Sigmoid colon (tissue), 6 donors: ENCODE measurements at regions not wholly inside any gene's neighbourhood (a gene's known extent, or its start where the extent isn't known, plus 50 kb on each side); places are given as distances from the start of the nearest gene placed in this dataset.

Source experiments
- DNase-seq: peaks from one replicate; pipeline ENCODE4 v3.0.0-alpha.2; 2019
- H3K27ac ChIP-seq, 4 donors: fragments of 200-600 bp; sonication (generic); one replicate each; pipeline ENCODE4 v1.5.1; 2016 to 2019; ENCODE audit warnings: mild to moderate bottlenecking in 1 of 4
- H3K27me3 ChIP-seq, 3 donors: fragments of 200-600 bp; sonication (generic); one replicate each; pipeline ENCODE4 v1.5.1; 2019; ENCODE audit warnings: mild to moderate bottlenecking in 1 of 3
- H3K36me3 ChIP-seq, 4 donors: fragments of 200-600 bp; sonication (generic); one replicate each; pipeline ENCODE4 v1.5.1; 2016 to 2019
- H3K4me1 ChIP-seq, 4 donors: fragments of 200-600 bp; sonication (generic); one replicate each; pipeline ENCODE4 v1.5.1; 2017 to 2019
- H3K4me3 ChIP-seq, 4 donors: fragments of 200-600 bp; sonication (generic); one replicate each; pipeline ENCODE4 v1.5.1; 2017 to 2019; ENCODE audit warnings: mild to moderate bottlenecking in 2 of 4, moderate library complexity in 1 of 4
- H3K9me3 ChIP-seq, 4 donors: fragments of 200-600 bp in 3 of 4; sonication (generic) in 3 of 4; one replicate each; pipeline versions ENCODE4 v1.5.1 to v1.6.1; 2013 to 2019
- EP300 ChIP-seq, 4 donors: sonication (generic); formaldehyde crosslinking; IDR thresholded peaks; one replicate each; pipeline ENCODE4 v1.6.1; 2017; ENCODE audit warnings: antibody characterized with exemption in 4 of 4
- POLR2A ChIP-seq, 2 donors: fragments of 450-650 bp; IDR thresholded peaks; one replicate each; pipeline ENCODE4 v1.6.1; 2016; ENCODE audit warnings: antibody characterized with exemption in 2 of 2, mild to moderate bottlenecking in 2 of 2, moderate library complexity in 2 of 2
- POLR2AphosphoS5 ChIP-seq, 4 donors: sonication (generic); formaldehyde crosslinking; IDR thresholded peaks; one replicate each; pipeline ENCODE4 v1.6.1; 2017; ENCODE audit warnings: antibody characterized with exemption in 4 of 4
- WGBS, 2 donors: extraction: QIAGEN DNeasy Blood & Tissue Kit; methylation state at CpG; one replicate each; pipeline ENCODE4 v1.1.7; 2013; 5-methylcytosine and 5-hydroxymethylcytosine counted together
- intact Hi-C: fragments of 100-400 bp; cut with DNase I; formaldehyde crosslinking; loops from one replicate; pipeline ENCODE4 v1.15.1; 2023
- TF ChIP-seq, protein P1 (sequence below), 4 experiments: fragments of 450-650 bp in 3 of 4; fragments of 200-600 bp in 1 of 4; IDR thresholded peaks; one replicate each; pipeline ENCODE4 v1.5.1; 2016 to 2019; ENCODE audit warnings: antibody characterized with exemption in 4 of 4, mild to moderate bottlenecking in 3 of 4, moderate library complexity in 2 of 4
- donor health status: healthy with polysubstance abuse.
- donor health status: healthy.

GRCh38 chr2:150369862-150370261 lies 117.6 kb downstream of the RND3 start:
- no peaks in the 10 kb centered on the region for H3K4me1 ChIP-seq
- H3K27me3 ChIP-seq, result no peaks in the 10 kb centered on the region
- TF ChIP-seq, protein P1, sequence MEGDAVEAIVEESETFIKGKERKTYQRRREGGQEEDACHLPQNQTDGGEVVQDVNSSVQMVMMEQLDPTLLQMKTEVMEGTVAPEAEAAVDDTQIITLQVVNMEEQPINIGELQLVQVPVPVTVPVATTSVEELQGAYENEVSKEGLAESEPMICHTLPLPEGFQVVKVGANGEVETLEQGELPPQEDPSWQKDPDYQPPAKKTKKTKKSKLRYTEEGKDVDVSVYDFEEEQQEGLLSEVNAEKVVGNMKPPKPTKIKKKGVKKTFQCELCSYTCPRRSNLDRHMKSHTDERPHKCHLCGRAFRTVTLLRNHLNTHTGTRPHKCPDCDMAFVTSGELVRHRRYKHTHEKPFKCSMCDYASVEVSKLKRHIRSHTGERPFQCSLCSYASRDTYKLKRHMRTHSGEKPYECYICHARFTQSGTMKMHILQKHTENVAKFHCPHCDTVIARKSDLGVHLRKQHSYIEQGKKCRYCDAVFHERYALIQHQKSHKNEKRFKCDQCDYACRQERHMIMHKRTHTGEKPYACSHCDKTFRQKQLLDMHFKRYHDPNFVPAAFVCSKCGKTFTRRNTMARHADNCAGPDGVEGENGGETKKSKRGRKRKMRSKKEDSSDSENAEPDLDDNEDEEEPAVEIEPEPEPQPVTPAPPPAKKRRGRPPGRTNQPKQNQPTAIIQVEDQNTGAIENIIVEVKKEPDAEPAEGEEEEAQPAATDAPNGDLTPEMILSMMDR (IDR thresholded peaks at IDR 0.05), result no peak
- TF ChIP-seq EP300 (IDR thresholded peaks at IDR 0.05) (no peak), POLR2AphosphoS5 (IDR thresholded peaks at IDR 0.05) (no peak)
- H3K27ac ChIP-seq, result no peak overlapping the region
- no peaks in the 10 kb centered on the region for H3K36me3 ChIP-seq
- no peak overlapping the region for H3K4me3 ChIP-seq
- DNase-seq, result no peak
- WGBS, 2 donors, result 94 to 96% methylated on average over 9 of the region's 9 CpGs
- intact Hi-C loops, result no loop called here
- no peaks in the 10 kb centered on the region for H3K9me3 ChIP-seq

DNA sequence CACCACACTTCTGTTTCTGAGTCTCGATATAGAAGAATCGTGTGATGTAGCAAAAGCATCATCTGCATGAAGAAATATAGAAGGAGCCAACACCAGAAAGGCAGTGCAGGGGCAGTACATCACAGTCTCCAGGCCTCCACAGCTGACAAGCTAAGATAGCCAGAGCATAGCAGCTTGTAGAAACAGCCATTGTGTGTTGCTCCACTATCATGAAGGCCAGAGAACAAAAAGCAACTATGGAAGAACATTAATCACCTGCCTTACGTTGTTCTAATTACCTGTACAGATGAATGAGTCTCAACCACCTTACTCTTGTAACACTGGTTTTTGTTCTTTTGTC lies 129.0 kb downstream of the RND3 start:
- WGBS, 2 donors, result 81 to 93% methylated on average over 3 of the region's 3 CpGs
- DNase-seq, result no peak
- no peaks in the 10 kb centered on the region for H3K4me1 ChIP-seq
- no peak for TF ChIP-seq POLR2AphosphoS5 (IDR thresholded peaks at IDR 0.05)
- TF ChIP-seq, protein P1 (IDR thresholded peaks at IDR 0.05), result no peak
- TF ChIP-seq POLR2A (IDR thresholded peaks at IDR 0.05), result no peak
- TF ChIP-seq EP300 (IDR thresholded peaks at IDR 0.05), result no peak
- H3K4me3 ChIP-seq, result no peak overlapping the region
- H3K27ac ChIP-seq, result no peak overlapping the region
- intact Hi-C loops, result no loop called here
- H3K36me3 ChIP-seq, result no peaks in the 10 kb centered on the region
- no peaks in the 10 kb centered on the region for H3K9me3 ChIP-seq
- H3K27me3 ChIP-seq, result no peaks in the 10 kb centered on the region

GRCh38 chr2:150357770-150358467 lies 129.5 kb downstream of the RND3 start:
- Histone ChIP-seq H3K36me3 (no peaks in the 10 kb centered on the region), H3K27me3 (no peaks in the 10 kb centered on the region), H3K4me1 (no peaks in the 10 kb centered on the region), H3K4me3 (no peak overlapping the region), H3K9me3 (no peaks in the 10 kb centered on the region), H3K27ac (no peak overlapping the region)
- DNase-seq, result no peak
- WGBS, 2 donors, result 78 to 81% methylated on average over 2 of the region's 2 CpGs
- TF ChIP-seq POLR2A (IDR thresholded peaks at IDR 0.05) (no peak), EP300 (IDR thresholded peaks at IDR 0.05) (no peak), POLR2AphosphoS5 (IDR thresholded peaks at IDR 0.05) (no peak)
- TF ChIP-seq, protein P1 (IDR thresholded peaks at IDR 0.05), result no peak
- intact Hi-C loops, result no loop called here

DNA sequence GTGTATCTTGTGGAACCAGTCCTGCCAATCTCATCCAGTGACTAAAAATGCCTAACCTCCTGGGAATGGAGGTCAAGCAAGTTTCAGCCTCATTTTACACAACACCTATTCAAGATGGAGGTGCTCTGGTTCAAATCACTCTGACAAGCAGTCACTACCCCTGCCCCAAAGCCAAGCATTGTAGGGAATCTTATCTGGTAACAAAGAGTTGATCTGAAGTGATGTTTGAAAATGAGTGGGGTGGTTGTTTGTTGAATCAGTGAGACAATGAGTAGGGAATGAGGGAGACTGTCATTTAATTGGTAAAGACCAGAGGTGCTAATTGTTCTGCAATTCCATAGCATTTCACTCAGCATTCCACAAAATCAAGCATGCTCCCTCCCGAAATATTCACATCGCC lies 132.0 kb downstream of the RND3 start:
- H3K9me3 ChIP-seq, result no peaks in the 10 kb centered on the region
- no peaks in the 10 kb centered on the region for H3K27me3 ChIP-seq
- WGBS, 2 donors, result 90 to 99% methylated on average over 2 of the region's 2 CpGs
- no peak overlapping the region for H3K4me3 ChIP-seq
- H3K36me3 ChIP-seq, result no peaks in the 10 kb centered on the region
- no peak for DNase-seq
- H3K27ac ChIP-seq, result no peak overlapping the region
- TF ChIP-seq POLR2AphosphoS5 (IDR thresholded peaks at IDR 0.05), result no peak
- TF ChIP-seq, protein P1 (IDR thresholded peaks at IDR 0.05), result no peak
- TF ChIP-seq POLR2A (IDR thresholded peaks at IDR 0.05), result no peak
- no peak for TF ChIP-seq EP300 (IDR thresholded peaks at IDR 0.05)
- intact Hi-C loops, result no loop called here
- no peaks in the 10 kb centered on the region for H3K4me1 ChIP-seq

- 86 to 89% methylated on average over 2 of the region's 2 CpGs for WGBS, 2 donors
- no peaks in the 10 kb centered on the region for H3K9me3 ChIP-seq
- no peak overlapping the region for H3K4me3 ChIP-seq
- no peaks in the 10 kb centered on the region for H3K27me3 ChIP-seq
- intact Hi-C loops, result no loop called here
- H3K4me1 ChIP-seq, result no peaks in the 10 kb centered on the region
- TF ChIP-seq, protein P1 (IDR thresholded peaks at IDR 0.05), result no peak
- TF ChIP-seq POLR2AphosphoS5 (IDR thresholded peaks at IDR 0.05) (no peak), POLR2A (IDR thresholded peaks at IDR 0.05) (no peak), EP300 (IDR thresholded peaks at IDR 0.05) (no peak)
- H3K27ac ChIP-seq, result no peak overlapping the region
- no peaks in the 10 kb centered on the region for H3K36me3 ChIP-seq
- DNase-seq, result no peak
Observed at GRCh38 chr2:150353376-150353775, 134.1 kb downstream of the RND3 start.
